ENCODE measurements at regions not wholly inside any gene's neighbourhood (a gene's known extent, or its start where the extent isn't known, plus 50 kb on each side); places are given as distances from the start of the nearest gene placed in this dataset.

DNA sequence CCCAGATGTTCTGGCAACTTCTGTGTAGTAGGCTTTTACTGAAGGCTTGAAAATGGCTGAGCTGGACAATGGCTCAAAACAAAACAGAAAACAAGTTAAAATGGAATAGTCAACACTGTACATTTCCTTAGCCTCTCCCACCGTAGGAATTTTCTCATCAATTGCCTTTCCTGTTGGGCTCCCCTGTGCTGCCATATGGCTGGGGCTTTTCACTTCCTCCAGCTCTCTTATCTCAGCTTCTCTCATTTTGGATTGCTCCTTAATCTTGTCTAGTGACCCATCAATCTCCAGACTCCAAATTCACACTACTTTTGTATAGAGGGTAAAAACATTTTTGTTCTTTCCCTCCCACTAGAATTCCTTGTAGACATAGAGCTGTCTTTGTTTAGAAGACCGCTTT lies 50.4 kb upstream of the RPH3A start:
- no peaks in the 10 kb centered on the region for H3K4me1 ChIP-seq (ENCODE audit: control insufficient read depth, insufficient read depth, low read length)
- no peak overlapping the region for H3K4me2 ChIP-seq (ENCODE audit: low read depth, low read length)
- H2BK5ac ChIP-seq (ENCODE audit: low read depth, low read length, poor library complexity, severe bottlenecking): no peak overlapping the region
- dilution Hi-C loops (cut with HindIII; ENCODE audit: low sequenced_read_pairs, unreplicated experiment) (no loop called here), intact Hi-C loops (cut with micrococcal nuclease) (no loop called here), in situ Hi-C loops (cut with MboI; ENCODE audit: low sequenced_read_pairs) (no loop called here)
- H2BK120ac ChIP-seq (ENCODE audit: low read depth, low read length): no peak overlapping the region
- no peaks in the 10 kb centered on the region for H4K20me1 ChIP-seq (ENCODE audit: insufficient read depth, low read length)
- H3K18ac ChIP-seq (ENCODE audit: low read depth, low read length): no peak overlapping the region
- no peaks in the 10 kb centered on the region; the same call in 1 of the 2 replicates for H3K9me3 ChIP-seq (ENCODE audit: control insufficient read depth, insufficient read depth, low read length)
- no peak overlapping the region for H3K4me3 ChIP-seq (ENCODE audit: insufficient read depth, low read depth, low read length)
- H3K14ac ChIP-seq (replicated peaks; ENCODE audit: low read depth, low read length): no peak overlapping the region
- H2AK9ac ChIP-seq (replicated peaks; ENCODE audit: low read depth, low read length, poor library complexity): no peak overlapping the region
- H2BK15ac ChIP-seq (ENCODE audit: low read depth, low read length): no peak overlapping the region
- no peak overlapping the region for H3K4ac ChIP-seq (ENCODE audit: low read depth, low read length)
- H3K23ac ChIP-seq (ENCODE audit: low read depth, low read length): no peak overlapping the region
- H3K36me3 ChIP-seq (ENCODE audit: control insufficient read depth, insufficient read depth, low read length): no peaks in the 10 kb centered on the region
- no peaks in the 10 kb centered on the region for H3K27me3 ChIP-seq (ENCODE audit: control insufficient read depth, insufficient read depth, low read length)
- TF ChIP-seq SMC3 (IDR thresholded peaks at IDR 0.05; ENCODE audit: low read depth, low read length): no peak
- no peak for TF ChIP-seq BHLHE40 (IDR thresholded peaks at IDR 0.05; ENCODE audit: low read depth, low read length)
- TF ChIP-seq, protein P1, sequence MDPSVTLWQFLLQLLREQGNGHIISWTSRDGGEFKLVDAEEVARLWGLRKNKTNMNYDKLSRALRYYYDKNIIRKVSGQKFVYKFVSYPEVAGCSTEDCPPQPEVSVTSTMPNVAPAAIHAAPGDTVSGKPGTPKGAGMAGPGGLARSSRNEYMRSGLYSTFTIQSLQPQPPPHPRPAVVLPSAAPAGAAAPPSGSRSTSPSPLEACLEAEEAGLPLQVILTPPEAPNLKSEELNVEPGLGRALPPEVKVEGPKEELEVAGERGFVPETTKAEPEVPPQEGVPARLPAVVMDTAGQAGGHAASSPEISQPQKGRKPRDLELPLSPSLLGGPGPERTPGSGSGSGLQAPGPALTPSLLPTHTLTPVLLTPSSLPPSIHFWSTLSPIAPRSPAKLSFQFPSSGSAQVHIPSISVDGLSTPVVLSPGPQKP (IDR thresholded peaks at IDR 0.05; ENCODE audit: borderline replicate concordance, low read depth, low read length): no peak
- no peak for TF ChIP-seq CHD1 (IDR thresholded peaks at IDR 0.05; ENCODE audit: low read depth, low read length)
- TF ChIP-seq MAFK (IDR thresholded peaks at IDR 0.05; ENCODE audit: low read depth, low read length): no peak
- TF ChIP-seq, protein P2, sequence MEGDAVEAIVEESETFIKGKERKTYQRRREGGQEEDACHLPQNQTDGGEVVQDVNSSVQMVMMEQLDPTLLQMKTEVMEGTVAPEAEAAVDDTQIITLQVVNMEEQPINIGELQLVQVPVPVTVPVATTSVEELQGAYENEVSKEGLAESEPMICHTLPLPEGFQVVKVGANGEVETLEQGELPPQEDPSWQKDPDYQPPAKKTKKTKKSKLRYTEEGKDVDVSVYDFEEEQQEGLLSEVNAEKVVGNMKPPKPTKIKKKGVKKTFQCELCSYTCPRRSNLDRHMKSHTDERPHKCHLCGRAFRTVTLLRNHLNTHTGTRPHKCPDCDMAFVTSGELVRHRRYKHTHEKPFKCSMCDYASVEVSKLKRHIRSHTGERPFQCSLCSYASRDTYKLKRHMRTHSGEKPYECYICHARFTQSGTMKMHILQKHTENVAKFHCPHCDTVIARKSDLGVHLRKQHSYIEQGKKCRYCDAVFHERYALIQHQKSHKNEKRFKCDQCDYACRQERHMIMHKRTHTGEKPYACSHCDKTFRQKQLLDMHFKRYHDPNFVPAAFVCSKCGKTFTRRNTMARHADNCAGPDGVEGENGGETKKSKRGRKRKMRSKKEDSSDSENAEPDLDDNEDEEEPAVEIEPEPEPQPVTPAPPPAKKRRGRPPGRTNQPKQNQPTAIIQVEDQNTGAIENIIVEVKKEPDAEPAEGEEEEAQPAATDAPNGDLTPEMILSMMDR (conservative IDR thresholded peaks at IDR 0.05; ENCODE audit: low read depth, low read length): no peak
- no peak for TF ChIP-seq POLR2A (IDR thresholded peaks at IDR 0.05; ENCODE audit: low read depth, low read length)
- TF ChIP-seq MXI1 (IDR thresholded peaks at IDR 0.05; ENCODE audit: borderline replicate concordance, low read depth, low read length): no peak
- no peak for TF ChIP-seq USF2 (IDR thresholded peaks at IDR 0.05; ENCODE audit: low read depth, low read length)
- no peak for TF ChIP-seq MAZ (IDR thresholded peaks at IDR 0.05; ENCODE audit: borderline replicate concordance, low read depth, low read length)
- no peak overlapping the region for H3K9ac ChIP-seq (ENCODE audit: low read depth, low read length)
- H3K9me1 ChIP-seq (ENCODE audit: insufficient read depth, low read length): no peaks in the 10 kb centered on the region
- ChIA-PET POLR2A (ENCODE audit: unreplicated experiment) (no interaction called here), CTCF (no interaction called here)
- ATAC-seq (ENCODE audit: low read depth) (no peak), DNase-seq (no peak)
- H4K8ac ChIP-seq (ENCODE audit: low read depth in 2 of 2, low read length in 2 of 2): no peak overlapping the region
- H4K91ac ChIP-seq (ENCODE audit: insufficient read depth, low read depth, low read length): no peak overlapping the region
- H2AFZ ChIP-seq (replicated peaks; ENCODE audit: low read length, poor library complexity): no peak overlapping the region
- H2AK5ac ChIP-seq (ENCODE audit: low read depth, low read length): no peak overlapping the region
- no peak overlapping the region for H4K5ac ChIP-seq (ENCODE audit: low read depth, low read length)
- H2BK20ac ChIP-seq (ENCODE audit: low read depth, low read length): no peak overlapping the region
- WGBS, 2 experiments (ENCODE audit: extremely low coverage in 2 of 2, insufficient read length in 1 of 2): no CpG with 5 or more reads among the region's 2 CpGs
- H3K79me1 ChIP-seq (ENCODE audit: low read depth in 1 of 2, low read length in 2 of 2): no peaks in the 10 kb centered on the region
- no peak overlapping the region for H3K27ac ChIP-seq (ENCODE audit: insufficient read depth, low read length)
- H3K56ac ChIP-seq (ENCODE audit: extremely low read depth, insufficient read depth, low read length): no peak overlapping the region
- BruUV-seq (replicated peaks): no TSS peak
